ENCODE measurements at regions not wholly inside any gene's neighbourhood (a gene's known extent, or its start where the extent isn't known, plus 50 kb on each side); places are given as distances from the start of the nearest gene placed in this dataset.

GRCh38 chr18:29171892-29172755, 995.2 kb upstream of the CDH2 start:
- in situ Hi-C loops (cut with HindIII; ENCODE audit: low pct_ligation_motif_present, low pct_unique_long_range_greater_than_20kb, low sequenced_read_pairs) = no loop called here
- DNase-seq = no peak

GRCh38 chr18:29169599-29169998, 992.7 kb upstream of the CDH2 start:
- DNase-seq = peak; percentile 24
- in situ Hi-C loops (cut with HindIII; ENCODE audit: low pct_ligation_motif_present, low pct_unique_long_range_greater_than_20kb, low sequenced_read_pairs) = no loop called here

DNA sequence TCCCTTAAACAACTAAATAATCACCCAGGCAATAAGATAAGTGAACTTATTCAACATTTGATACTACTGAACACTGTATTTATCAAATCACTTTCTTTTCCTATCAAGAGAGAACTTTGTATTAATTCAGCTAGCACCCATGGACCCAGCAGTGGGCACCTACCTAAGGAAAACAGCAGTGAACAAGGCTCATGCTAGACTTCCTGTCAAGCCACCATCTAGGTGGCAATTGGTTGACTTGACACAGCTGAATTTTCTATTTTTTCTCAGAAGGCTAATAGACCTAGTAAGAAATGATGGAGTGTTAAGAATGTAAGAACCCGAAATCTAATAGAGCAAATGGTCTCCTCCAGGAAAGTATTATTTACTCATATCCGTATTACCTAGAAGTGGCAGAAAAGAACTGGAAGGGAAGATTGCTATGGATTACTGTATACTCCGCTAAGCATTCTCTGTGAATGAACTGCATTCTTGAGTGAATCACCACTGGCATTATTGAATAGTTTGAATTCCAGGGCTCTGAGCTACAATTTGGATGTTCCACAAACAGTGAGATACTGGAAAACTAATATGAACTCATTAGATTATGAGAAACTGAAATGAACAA, 988.2 kb upstream of the CDH2 start:
- in situ Hi-C loops (cut with HindIII; ENCODE audit: low pct_ligation_motif_present, low pct_unique_long_range_greater_than_20kb, low sequenced_read_pairs) = no loop called here
- peak; percentile 93 for DNase-seq

DNA sequence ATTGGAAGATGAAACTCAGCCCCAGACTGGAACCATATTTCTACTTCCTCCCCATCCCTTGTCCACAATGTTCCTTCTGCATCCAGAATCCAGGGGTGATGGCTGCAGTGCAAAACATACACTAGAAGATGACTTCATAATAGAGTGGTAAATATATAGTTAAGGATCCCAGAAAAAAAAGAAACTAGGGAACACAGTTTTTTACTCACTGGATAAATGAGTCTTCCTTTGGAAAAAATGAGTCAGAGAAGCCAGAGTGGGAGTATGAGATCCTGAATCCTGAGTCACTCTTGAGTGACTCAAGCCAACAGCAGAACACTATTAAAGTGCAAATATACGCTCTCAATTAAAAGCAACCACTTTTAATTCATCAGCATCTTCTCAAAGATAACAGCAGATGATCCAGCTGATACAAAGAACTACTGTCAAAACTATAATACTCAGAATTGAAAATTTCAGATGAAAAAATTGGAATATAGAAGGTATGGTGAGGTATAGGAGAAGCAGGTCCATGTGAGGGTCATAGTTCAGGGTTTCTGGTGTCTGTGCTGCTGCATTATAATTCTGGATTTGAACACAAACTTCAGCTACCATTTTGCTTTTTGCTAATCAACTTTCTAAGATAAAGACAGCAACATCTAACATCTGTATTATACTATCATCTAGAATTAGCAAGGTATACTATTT, 987.2 kb upstream of the CDH2 start:
- DNase-seq = peak; percentile 91

DNA sequence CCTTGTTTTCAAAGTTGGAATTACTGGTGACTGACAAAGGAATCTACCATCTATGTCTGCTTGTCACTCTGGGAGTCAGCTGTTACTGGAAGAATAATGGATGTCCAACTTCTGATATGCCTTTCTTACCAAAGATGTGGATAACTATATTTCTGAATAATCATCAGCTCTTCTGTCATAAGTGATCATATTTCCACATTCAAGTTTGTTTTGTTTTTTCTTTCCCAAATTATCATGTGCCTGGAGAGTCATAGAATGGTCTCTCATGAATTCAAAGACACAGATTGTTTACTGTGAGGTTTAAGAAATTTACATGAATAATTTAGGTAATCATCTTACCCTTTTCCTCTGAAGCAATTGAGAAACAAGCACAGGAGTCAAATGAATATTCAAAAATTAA, 986.7 kb upstream of the CDH2 start:
- peak; percentile 3 for DNase-seq
- in situ Hi-C loops (cut with HindIII; ENCODE audit: low pct_ligation_motif_present, low pct_unique_long_range_greater_than_20kb, low sequenced_read_pairs) = no loop called here

More for the DNA sequence above, 987.2 kb upstream of the CDH2 start:
- in situ Hi-C loops (cut with HindIII; ENCODE audit: low pct_ligation_motif_present, low pct_unique_long_range_greater_than_20kb, low sequenced_read_pairs) = no loop called here

DNA sequence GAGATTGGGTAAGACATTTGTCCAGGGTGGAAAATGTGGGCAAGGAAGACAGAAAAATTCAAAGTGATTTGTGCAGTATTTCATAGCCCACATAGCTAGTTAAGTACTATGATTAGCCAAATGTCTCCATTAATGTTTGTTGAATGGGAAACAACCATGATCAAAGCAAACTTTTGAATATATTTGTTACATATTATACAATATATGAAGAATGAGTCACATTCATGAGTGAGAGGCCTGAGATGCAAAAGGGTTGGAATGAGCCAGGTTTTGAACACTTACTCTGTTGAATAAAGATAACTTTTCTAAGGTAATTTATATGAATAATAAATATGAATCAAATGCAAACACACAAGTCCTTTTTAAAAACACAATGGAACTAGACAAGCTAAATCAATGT, 984.5 kb upstream of the CDH2 start:
- in situ Hi-C loops (cut with HindIII; ENCODE audit: low pct_ligation_motif_present, low pct_unique_long_range_greater_than_20kb, low sequenced_read_pairs) = no loop called here
- no peak for DNase-seq

GRCh38 chr18:29160170-29160569, 983.2 kb upstream of the CDH2 start:
- in situ Hi-C loops (cut with HindIII; ENCODE audit: low pct_ligation_motif_present, low pct_unique_long_range_greater_than_20kb, low sequenced_read_pairs) = no loop called here
- no peak for DNase-seq

- in situ Hi-C loops (cut with HindIII; ENCODE audit: low pct_ligation_motif_present, low pct_unique_long_range_greater_than_20kb, low sequenced_read_pairs) = no loop called here
Observed at GRCh38 chr18:29157905-29158304, 981.0 kb upstream of the CDH2 start.

DNA sequence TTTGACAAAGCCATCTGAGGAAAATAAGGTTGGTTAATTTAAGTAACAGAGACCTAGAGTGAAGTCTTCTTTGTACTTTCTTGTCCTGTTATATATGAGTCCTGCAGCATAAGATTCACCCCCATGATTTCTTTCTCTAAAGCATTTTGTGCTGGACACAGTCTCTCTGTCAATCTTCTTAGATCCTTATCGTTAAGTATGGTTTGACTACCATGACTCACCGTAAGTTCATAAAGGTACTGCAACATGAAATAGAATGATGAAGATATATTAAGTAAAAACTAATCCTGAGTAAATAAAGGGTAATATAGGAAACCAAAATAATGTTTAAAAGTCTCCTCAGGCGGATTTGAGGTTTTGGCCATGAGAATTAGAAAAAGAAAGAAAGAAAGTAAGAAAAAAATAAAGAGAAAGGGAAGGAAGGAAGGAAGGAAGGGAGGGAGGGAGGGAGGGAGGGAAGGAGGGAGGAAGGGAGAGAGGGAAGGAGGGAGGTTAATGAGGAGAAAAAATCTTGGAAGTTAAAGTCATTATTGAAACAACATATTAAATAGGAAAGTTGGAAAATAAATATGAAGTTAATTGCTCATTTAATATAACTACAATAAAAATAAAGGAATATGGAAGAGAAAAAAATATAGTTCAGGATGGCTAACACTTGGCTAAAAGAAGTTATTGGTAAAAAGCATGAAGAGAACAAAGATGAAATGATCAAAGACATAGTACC, 980.3 kb upstream of the CDH2 start:
- no peak for DNase-seq
- in situ Hi-C loops (cut with HindIII; ENCODE audit: low pct_ligation_motif_present, low pct_unique_long_range_greater_than_20kb, low sequenced_read_pairs) = no loop called here

More at GRCh38 chr18:29157905-29158304, 981.0 kb upstream of the CDH2 start:
- DNase-seq = no peak

DNA sequence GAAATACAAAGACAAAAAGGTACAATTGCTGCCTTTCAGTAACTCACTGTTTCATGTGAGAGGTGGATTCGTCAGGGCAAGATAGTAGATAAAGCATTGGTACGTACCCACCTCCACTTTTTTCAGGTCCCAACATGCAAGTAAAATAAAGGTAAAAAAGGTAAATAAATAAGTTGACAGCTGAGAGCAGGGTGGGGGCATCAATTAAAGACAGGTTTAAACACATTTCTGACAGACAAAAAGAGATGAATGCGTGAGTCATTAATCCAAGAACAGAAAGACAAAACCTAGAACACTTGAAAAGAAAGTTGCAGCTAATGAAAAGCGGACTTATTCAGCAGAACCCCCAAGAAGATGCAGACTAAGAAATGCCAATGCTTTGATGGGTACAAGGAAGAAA, 979.6 kb upstream of the CDH2 start:
- DNase-seq = no peak
- in situ Hi-C loops (cut with HindIII; ENCODE audit: low pct_ligation_motif_present, low pct_unique_long_range_greater_than_20kb, low sequenced_read_pairs) = no loop called here

DNA sequence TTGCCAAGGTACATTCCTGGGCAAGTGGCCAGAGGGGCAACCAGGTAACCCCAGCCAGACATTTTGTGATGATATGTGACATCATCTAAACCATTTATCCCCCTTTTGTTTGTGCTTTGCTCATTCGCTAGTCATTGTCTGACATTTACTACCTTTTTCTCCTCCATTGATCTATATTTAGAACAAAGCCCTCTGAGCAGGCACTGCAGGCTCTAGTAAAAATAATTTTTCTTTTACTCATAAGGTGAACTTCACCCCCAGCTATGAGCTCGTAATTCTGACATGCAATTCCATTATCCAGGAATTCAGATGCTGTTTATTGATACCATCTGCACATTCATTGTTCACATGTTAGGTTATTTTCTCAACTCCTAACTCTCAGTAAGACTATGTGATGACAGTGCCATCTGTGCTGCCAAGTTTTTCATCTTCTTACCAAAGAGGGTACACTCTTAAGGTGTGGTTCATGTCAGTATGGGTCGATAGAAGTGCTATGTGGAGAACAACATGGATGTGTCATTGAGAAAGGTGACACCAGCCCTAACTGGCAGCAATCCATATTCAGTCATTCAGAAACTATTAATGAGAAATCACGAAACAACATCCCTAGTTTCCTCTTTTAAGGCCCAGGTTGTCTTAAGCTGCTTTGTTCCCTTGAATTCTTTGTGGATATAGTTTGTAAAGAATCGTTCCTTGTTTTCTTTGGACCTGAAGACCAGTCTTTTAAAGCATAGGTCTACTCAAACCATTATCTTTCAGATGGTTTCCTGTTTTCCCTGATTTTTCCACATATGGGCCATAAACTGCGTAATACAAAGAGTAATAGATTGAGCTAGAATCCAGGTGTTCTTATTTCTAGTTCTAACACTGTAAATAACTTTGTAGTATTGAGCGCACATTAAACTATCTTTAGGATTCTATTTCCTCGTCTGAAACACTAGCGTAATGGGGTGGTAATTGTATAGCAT, 978.1 kb upstream of the CDH2 start:
- DNase-seq = peak; percentile 38
- in situ Hi-C loops (cut with HindIII; ENCODE audit: low pct_ligation_motif_present, low pct_unique_long_range_greater_than_20kb, low sequenced_read_pairs) = no loop called here

DNA sequence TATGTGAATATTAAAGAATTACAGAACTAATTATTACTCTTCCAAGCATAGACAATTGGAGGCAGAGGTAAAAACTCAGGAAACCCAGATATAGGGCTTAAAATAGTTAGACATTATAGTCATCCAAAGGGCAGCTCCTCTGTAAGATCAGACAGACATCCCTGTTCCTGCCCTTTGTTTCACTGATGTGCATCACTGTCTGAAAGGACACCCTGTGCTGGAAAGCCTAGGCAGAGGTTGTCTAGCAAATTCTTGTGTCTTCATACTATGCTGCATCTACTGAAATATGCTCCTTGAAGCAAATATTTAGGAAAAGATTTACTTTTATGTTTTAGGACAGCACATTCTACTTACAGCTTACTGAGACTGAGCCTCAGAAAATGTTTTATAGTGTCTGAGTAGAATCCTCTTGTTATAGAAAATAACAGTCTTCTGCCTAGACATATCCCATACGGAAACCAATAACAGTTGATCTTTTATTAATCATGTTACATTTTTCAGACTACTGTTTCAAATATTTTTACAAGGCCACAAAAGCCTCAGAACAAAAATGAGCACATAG, 977.3 kb upstream of the CDH2 start:
- no peak for DNase-seq
- in situ Hi-C loops (cut with HindIII; ENCODE audit: low pct_ligation_motif_present, low pct_unique_long_range_greater_than_20kb, low sequenced_read_pairs) = no loop called here

GRCh38 chr18:29153091-29153490, 976.2 kb upstream of the CDH2 start:
- no peak for DNase-seq
- in situ Hi-C loops (cut with HindIII; ENCODE audit: low pct_ligation_motif_present, low pct_unique_long_range_greater_than_20kb, low sequenced_read_pairs) = no loop called here

DNA sequence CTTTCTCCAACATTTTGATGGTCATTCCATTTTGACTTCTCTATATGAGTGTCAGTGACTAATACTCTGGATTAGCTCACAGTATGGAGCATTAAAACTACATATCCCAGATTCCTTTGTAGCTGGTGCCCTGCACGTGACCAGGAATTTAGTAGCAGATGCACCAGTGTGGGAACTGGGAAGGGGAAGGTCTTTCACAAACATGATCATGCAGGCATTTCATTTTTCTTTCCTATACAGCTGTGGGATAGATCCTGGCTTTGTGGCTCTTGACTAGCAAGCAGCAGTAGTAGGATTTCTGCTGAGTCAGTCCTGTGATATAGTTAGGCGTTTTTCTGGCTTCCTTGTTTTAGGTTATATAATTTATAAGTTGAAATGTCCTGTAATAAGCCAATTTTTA, 971.0 kb upstream of the CDH2 start:
- in situ Hi-C loops (cut with HindIII; ENCODE audit: low pct_ligation_motif_present, low pct_unique_long_range_greater_than_20kb, low sequenced_read_pairs) = no loop called here
- DNase-seq = peak; percentile 37

GRCh38 chr18:29146068-29146467, 969.1 kb upstream of the CDH2 start:
- in situ Hi-C loops (cut with HindIII; ENCODE audit: low pct_ligation_motif_present, low pct_unique_long_range_greater_than_20kb, low sequenced_read_pairs) = no loop called here
- no peak for DNase-seq

DNA sequence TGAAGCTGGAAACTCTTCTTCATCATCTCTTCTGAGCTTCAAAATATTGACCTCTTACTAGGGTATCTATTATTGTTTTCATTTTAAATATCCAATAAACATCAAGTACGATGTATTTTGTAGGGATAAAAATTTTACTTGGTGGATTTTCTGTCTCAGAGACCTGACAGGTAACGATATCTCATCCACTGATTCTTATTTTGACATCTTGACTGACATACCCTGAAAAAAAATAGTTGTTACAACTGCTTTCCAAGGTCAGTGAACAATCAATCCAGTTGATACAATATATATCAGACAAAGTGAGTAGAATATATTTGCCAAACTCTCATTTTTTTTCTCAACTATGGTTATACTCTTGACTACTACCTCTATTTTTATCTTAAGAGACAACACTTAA, 963.7 kb upstream of the CDH2 start:
- no peak for DNase-seq
- in situ Hi-C loops (cut with HindIII; ENCODE audit: low pct_ligation_motif_present, low pct_unique_long_range_greater_than_20kb, low sequenced_read_pairs) = no loop called here

DNA sequence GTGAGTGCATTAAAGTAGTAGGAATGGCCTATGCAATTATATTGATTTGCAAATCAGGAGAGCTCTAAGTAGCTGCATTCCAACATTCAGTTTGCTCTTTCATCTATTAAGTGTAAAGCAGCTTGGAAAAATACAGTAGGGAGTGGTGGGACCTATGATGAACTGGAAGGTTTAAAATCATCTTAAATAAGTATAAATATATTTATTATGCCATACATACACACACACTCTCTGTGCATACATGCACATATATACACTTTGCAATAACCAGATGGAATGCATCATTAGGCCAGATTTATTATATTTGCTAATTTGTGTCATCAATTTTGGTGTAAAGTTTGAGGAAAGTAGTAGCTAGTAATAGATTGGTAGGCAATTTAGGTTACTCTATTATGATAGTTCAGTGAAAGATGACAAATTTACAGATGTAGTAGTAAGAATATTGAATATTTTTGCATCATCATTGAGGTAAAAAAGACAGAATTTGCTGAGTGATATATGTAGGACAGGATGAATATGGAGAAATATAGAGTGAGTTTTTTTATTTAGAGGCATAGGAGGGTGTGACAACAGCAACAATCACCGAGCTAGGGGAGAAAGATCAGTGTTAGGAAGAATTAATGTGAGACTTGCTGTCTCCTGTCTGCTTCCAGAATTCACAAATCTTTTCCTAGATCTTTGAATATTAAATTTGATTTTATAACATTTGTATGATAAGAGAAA, 961.0 kb upstream of the CDH2 start:
- DNase-seq = no peak
- in situ Hi-C loops (cut with HindIII; ENCODE audit: low pct_ligation_motif_present, low pct_unique_long_range_greater_than_20kb, low sequenced_read_pairs) = no loop called here

Data from ACHN (cell line).